ENCODE measurements at regions not wholly inside any gene's neighbourhood (a gene's known extent, or its start where the extent isn't known, plus 50 kb on each side); places are given as distances from the start of the nearest gene placed in this dataset.

- no peaks in the 10 kb centered on the region for H3K9me3 ChIP-seq (ENCODE audit: low read depth, low read length)
Measured at GRCh38 chr13:80224468-80224867, 116.5 kb downstream of the SPRY2 start.

GRCh38 chr13:80217614-80218456, 123.1 kb downstream of the SPRY2 start:
- DNase-seq (ENCODE audit: insufficient read length, low spot score, missing footprints), result no peak
- TF ChIP-seq, protein P1, sequence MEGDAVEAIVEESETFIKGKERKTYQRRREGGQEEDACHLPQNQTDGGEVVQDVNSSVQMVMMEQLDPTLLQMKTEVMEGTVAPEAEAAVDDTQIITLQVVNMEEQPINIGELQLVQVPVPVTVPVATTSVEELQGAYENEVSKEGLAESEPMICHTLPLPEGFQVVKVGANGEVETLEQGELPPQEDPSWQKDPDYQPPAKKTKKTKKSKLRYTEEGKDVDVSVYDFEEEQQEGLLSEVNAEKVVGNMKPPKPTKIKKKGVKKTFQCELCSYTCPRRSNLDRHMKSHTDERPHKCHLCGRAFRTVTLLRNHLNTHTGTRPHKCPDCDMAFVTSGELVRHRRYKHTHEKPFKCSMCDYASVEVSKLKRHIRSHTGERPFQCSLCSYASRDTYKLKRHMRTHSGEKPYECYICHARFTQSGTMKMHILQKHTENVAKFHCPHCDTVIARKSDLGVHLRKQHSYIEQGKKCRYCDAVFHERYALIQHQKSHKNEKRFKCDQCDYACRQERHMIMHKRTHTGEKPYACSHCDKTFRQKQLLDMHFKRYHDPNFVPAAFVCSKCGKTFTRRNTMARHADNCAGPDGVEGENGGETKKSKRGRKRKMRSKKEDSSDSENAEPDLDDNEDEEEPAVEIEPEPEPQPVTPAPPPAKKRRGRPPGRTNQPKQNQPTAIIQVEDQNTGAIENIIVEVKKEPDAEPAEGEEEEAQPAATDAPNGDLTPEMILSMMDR (IDR thresholded peaks at IDR 0.05; ENCODE audit: extremely low read depth, low read depth, low read length), result no peak
- peak overlapping the region; percentile 52 for H2AFZ ChIP-seq (ENCODE audit: low read length)
- no peaks in the 10 kb centered on the region for H3K36me3 ChIP-seq (ENCODE audit: insufficient read depth, low read length)
- no peaks in the 10 kb centered on the region for H4K20me1 ChIP-seq (ENCODE audit: insufficient read depth, low read length)
- H3K27ac ChIP-seq (ENCODE audit: low read depth, low read length), result peak overlapping the region; percentile 24
- no peaks in the 10 kb centered on the region for H3K27me3 ChIP-seq (ENCODE audit: insufficient read depth, low read length)
- no peaks in the 10 kb centered on the region for H3K4me1 ChIP-seq (ENCODE audit: insufficient read depth, low read length)
- no peaks in the 10 kb centered on the region for H3K79me2 ChIP-seq (ENCODE audit: insufficient read depth, low read length)
- H3K4me3 ChIP-seq (ENCODE audit: insufficient read depth, low read length), result no peak overlapping the region
- H3K4me2 ChIP-seq (ENCODE audit: insufficient read depth, low read length), result no peak overlapping the region
- no peaks in the 10 kb centered on the region for H3K9me3 ChIP-seq (ENCODE audit: low read depth, low read length)

More at GRCh38 chr13:80224468-80224867, 116.5 kb downstream of the SPRY2 start:
- H4K20me1 ChIP-seq (ENCODE audit: insufficient read depth, low read length), result no peaks in the 10 kb centered on the region
- TF ChIP-seq, protein P1 (IDR thresholded peaks at IDR 0.05; ENCODE audit: extremely low read depth, low read depth, low read length), result no peak
- no peaks in the 10 kb centered on the region for H3K36me3 ChIP-seq (ENCODE audit: insufficient read depth, low read length)
- no peak overlapping the region for H3K4me2 ChIP-seq (ENCODE audit: insufficient read depth, low read length)
- H3K4me1 ChIP-seq (ENCODE audit: insufficient read depth, low read length), result no peaks in the 10 kb centered on the region
- H3K27me3 ChIP-seq (ENCODE audit: insufficient read depth, low read length), result no peaks in the 10 kb centered on the region
- no peak overlapping the region for H2AFZ ChIP-seq (ENCODE audit: low read length)
- DNase-seq (ENCODE audit: insufficient read length, low spot score, missing footprints), result no peak
- no peak overlapping the region for H3K27ac ChIP-seq (ENCODE audit: low read depth, low read length)
- no peak overlapping the region for H3K4me3 ChIP-seq (ENCODE audit: insufficient read depth, low read length)
- no peaks in the 10 kb centered on the region for H3K79me2 ChIP-seq (ENCODE audit: insufficient read depth, low read length)

- H3K9me3 ChIP-seq (ENCODE audit: low read depth, low read length), result no peaks in the 10 kb centered on the region
- no peaks in the 10 kb centered on the region for H3K4me1 ChIP-seq (ENCODE audit: insufficient read depth, low read length)
- H3K79me2 ChIP-seq (ENCODE audit: insufficient read depth, low read length), result no peaks in the 10 kb centered on the region
- H3K4me2 ChIP-seq (ENCODE audit: insufficient read depth, low read length), result no peak overlapping the region
- H3K36me3 ChIP-seq (ENCODE audit: insufficient read depth, low read length), result no peaks in the 10 kb centered on the region
- H3K4me3 ChIP-seq (ENCODE audit: insufficient read depth, low read length), result no peak overlapping the region
- no peaks in the 10 kb centered on the region for H4K20me1 ChIP-seq (ENCODE audit: insufficient read depth, low read length)
- peak overlapping the region; percentile 5 for H2AFZ ChIP-seq (ENCODE audit: low read length)
- H3K27me3 ChIP-seq (ENCODE audit: insufficient read depth, low read length), result no peaks in the 10 kb centered on the region
- TF ChIP-seq, protein P1 (IDR thresholded peaks at IDR 0.05; ENCODE audit: extremely low read depth, low read depth, low read length), result no peak
- no peak overlapping the region for H3K27ac ChIP-seq (ENCODE audit: low read depth, low read length)
- DNase-seq (ENCODE audit: insufficient read length, low spot score, missing footprints), result no peak
Measured at GRCh38 chr13:80215368-80215767, 125.6 kb downstream of the SPRY2 start.

DNA sequence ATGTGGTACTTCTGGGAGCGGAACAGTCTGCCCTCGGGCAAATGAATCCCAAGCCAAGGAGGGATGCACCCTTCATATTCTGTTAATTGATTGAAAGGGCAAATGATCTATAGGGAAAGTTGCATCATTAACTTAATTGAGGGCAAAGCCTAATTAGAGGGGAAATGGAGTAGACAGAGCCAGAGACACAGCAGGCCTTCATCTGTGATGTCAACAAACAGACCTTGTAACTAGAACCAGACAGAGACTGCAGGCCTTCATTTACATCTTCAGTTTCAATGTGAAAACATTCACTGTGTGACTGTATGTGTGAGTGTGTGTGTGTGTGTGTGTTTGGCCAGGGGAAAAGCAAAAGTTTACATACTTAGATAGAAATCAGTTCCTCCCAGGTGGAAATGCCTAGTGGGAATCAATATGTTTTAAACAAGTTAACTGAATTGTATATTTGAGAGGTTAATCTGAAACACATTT, 126.4 kb downstream of the SPRY2 start:
- Histone ChIP-seq H3K4me2 (ENCODE audit: insufficient read depth, low read length) (no peak overlapping the region), H3K27me3 (ENCODE audit: insufficient read depth, low read length) (no peaks in the 10 kb centered on the region), H3K4me3 (ENCODE audit: insufficient read depth, low read length) (no peak overlapping the region), H2AFZ (ENCODE audit: low read length) (peak overlapping the region; percentile 20), H3K27ac (ENCODE audit: low read depth, low read length) (no peak overlapping the region), H3K9me3 (ENCODE audit: low read depth, low read length) (no peaks in the 10 kb centered on the region), H3K36me3 (ENCODE audit: insufficient read depth, low read length) (no peaks in the 10 kb centered on the region), H3K4me1 (ENCODE audit: insufficient read depth, low read length) (no peaks in the 10 kb centered on the region), H3K79me2 (ENCODE audit: insufficient read depth, low read length) (no peaks in the 10 kb centered on the region), H4K20me1 (ENCODE audit: insufficient read depth, low read length) (no peaks in the 10 kb centered on the region)
- DNase-seq (ENCODE audit: insufficient read length, low spot score, missing footprints), result no peak
- TF ChIP-seq, protein P1 (IDR thresholded peaks at IDR 0.05; ENCODE audit: extremely low read depth, low read depth, low read length), result no peak
